ENCODE measurements at regions not wholly inside any gene's neighbourhood (a gene's known extent, or its start where the extent isn't known, plus 50 kb on each side); places are given as distances from the start of the nearest gene placed in this dataset.

DNA sequence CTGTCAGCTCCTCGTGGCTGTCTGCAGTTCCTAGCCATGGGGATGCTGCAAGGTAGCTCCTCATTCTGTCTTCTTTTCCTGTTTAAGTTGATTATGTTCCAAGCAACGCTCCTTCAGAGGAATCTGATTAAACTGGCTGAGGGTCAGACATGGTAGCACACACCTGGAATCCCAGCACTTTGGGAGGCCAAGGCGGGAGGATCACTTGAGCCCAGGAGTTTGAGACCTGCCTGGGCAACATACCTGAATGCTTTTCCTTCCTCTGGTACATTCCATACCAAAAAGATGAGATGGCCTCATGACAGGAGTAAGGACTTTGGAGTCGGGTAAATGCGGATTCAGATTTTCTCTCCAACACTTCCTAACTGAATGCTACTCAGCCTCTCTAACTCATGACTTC, 246.8 kb upstream of the JARID2 start:
- no peaks in the 10 kb centered on the region for H4K20me1 ChIP-seq (ENCODE audit: low read depth, low read length)
- H3K4me2 ChIP-seq (ENCODE audit: low read depth, low read length, poor library complexity, severe bottlenecking): no peak overlapping the region
- 0 out of 2 replicates have a peak, but pooled peaks cover 3% of the 10 kb centered on the region for H3K27me3 ChIP-seq (ENCODE audit: low read length)
- no peaks in the 10 kb centered on the region for H3K79me2 ChIP-seq (ENCODE audit: insufficient read depth, low read length)
- H3K9me3 ChIP-seq (ENCODE audit: insufficient read depth, low read length): no peaks in the 10 kb centered on the region
- H3F3A ChIP-seq (ENCODE audit: insufficient read depth): no peaks in the 10 kb centered on the region
- H3K36me3 ChIP-seq (ENCODE audit: low read length): no peaks in the 10 kb centered on the region
- no peak overlapping the region for H3K4me3 ChIP-seq (ENCODE audit: insufficient read depth, low read length, poor library complexity, severe bottlenecking)
- TF ChIP-seq CTCF (IDR thresholded peaks at IDR 0.05; ENCODE audit: insufficient read depth, low read length, poor library complexity, severe bottlenecking): no peak
- no peak for TF ChIP-seq EZH2phosphoT487 (conservative IDR thresholded peaks at IDR 0.05; ENCODE audit: low read length)
- H3K9me2 ChIP-seq (replicated peaks; ENCODE audit: insufficient read depth, low read length): no peaks in the 10 kb centered on the region
- no peak overlapping the region for H3K9ac ChIP-seq (ENCODE audit: low read length)
- H2AFZ ChIP-seq (ENCODE audit: low read depth, low read length, severe bottlenecking): no peak overlapping the region
- H3K27ac ChIP-seq (ENCODE audit: low read depth, low read length): no peak overlapping the region

DNA sequence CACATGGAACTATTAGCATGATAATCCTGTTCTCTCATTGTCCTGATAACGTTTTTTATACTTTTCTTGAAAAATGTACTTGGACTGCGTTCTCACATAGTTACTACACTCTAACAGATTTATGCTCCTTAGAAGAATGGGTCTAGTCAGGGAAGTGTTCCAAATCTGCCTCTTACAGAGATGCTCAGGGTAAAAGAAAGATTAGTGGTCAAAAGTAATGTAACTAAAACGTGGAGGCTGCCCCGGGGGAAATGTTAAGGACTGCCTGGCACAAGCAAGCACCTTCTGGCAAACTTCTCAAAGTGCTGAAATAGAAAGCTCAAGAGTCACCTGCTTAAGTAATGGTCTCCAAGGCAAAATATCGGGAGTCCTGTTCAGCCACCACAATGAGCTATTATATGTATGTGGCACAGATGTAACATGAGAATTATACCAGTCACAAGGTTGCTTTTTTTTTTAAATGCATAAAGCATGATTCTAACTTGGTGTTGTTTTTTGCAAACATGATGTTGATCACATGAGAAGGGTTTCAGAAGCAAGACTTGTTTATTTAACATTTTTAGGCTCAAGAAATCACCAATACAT, 244.5 kb upstream of the JARID2 start:
- no peak overlapping the region for H3K27ac ChIP-seq (ENCODE audit: low read depth, low read length)
- H3K9ac ChIP-seq (ENCODE audit: low read length): no peak overlapping the region
- no peaks in the 10 kb centered on the region for H3K9me2 ChIP-seq (replicated peaks; ENCODE audit: insufficient read depth, low read length)
- no peaks in the 10 kb centered on the region for H3K79me2 ChIP-seq (ENCODE audit: insufficient read depth, low read length)
- 0 out of 2 replicates have a peak, but pooled peaks cover 3% of the 10 kb centered on the region for H3K27me3 ChIP-seq (ENCODE audit: low read length)
- H2AFZ ChIP-seq (ENCODE audit: low read depth, low read length, severe bottlenecking): no peak overlapping the region
- no peak overlapping the region for H3K4me3 ChIP-seq (ENCODE audit: insufficient read depth, low read length, poor library complexity, severe bottlenecking)
- H4K20me1 ChIP-seq (ENCODE audit: low read depth, low read length): no peaks in the 10 kb centered on the region
- H3F3A ChIP-seq (ENCODE audit: insufficient read depth): no peaks in the 10 kb centered on the region
- no peak overlapping the region for H3K4me2 ChIP-seq (ENCODE audit: low read depth, low read length, poor library complexity, severe bottlenecking)
- H3K9me3 ChIP-seq (ENCODE audit: insufficient read depth, low read length): no peaks in the 10 kb centered on the region
- TF ChIP-seq CTCF (IDR thresholded peaks at IDR 0.05; ENCODE audit: insufficient read depth, low read length, poor library complexity, severe bottlenecking) (no peak), EZH2phosphoT487 (conservative IDR thresholded peaks at IDR 0.05; ENCODE audit: low read length) (no peak)
- H3K36me3 ChIP-seq (ENCODE audit: low read length): no peaks in the 10 kb centered on the region

GRCh38 chr6:15008269-15008668, 237.6 kb upstream of the JARID2 start:
- Histone ChIP-seq H3K4me3 (ENCODE audit: insufficient read depth, low read length, poor library complexity, severe bottlenecking) (no peak overlapping the region), H3K36me3 (ENCODE audit: low read length) (no peaks in the 10 kb centered on the region), H4K20me1 (ENCODE audit: low read depth, low read length) (no peaks in the 10 kb centered on the region), H3F3A (ENCODE audit: insufficient read depth) (no peaks in the 10 kb centered on the region), H3K27me3 (ENCODE audit: low read length) (0 out of 2 replicates have a peak, but pooled peaks cover 3% of the 10 kb centered on the region), H3K79me2 (ENCODE audit: insufficient read depth, low read length) (no peaks in the 10 kb centered on the region), H3K4me2 (ENCODE audit: low read depth, low read length, poor library complexity, severe bottlenecking) (no peak overlapping the region), H3K9ac (ENCODE audit: low read length) (no peak overlapping the region), H3K9me2 (replicated peaks; ENCODE audit: insufficient read depth, low read length) (no peaks in the 10 kb centered on the region), H3K9me3 (ENCODE audit: insufficient read depth, low read length) (no peaks in the 10 kb centered on the region), H2AFZ (ENCODE audit: low read depth, low read length, severe bottlenecking) (no peak overlapping the region), H3K27ac (ENCODE audit: low read depth, low read length) (no peak overlapping the region)
- TF ChIP-seq EZH2phosphoT487 (conservative IDR thresholded peaks at IDR 0.05; ENCODE audit: low read length): no peak
- TF ChIP-seq CTCF (IDR thresholded peaks at IDR 0.05; ENCODE audit: insufficient read depth, low read length, poor library complexity, severe bottlenecking): no peak
